Stromal cell of bone marrow (primary cell): ENCODE measurements at regions not wholly inside any gene's neighbourhood (a gene's known extent, or its start where the extent isn't known, plus 50 kb on each side); places are given as distances from the start of the nearest gene placed in this dataset.

Experiments used
- DNase-seq: peaks from one replicate; pipeline ENCODE4 v3.0.0-alpha.2; 2012; ENCODE audit warnings: low read depth

DNA sequence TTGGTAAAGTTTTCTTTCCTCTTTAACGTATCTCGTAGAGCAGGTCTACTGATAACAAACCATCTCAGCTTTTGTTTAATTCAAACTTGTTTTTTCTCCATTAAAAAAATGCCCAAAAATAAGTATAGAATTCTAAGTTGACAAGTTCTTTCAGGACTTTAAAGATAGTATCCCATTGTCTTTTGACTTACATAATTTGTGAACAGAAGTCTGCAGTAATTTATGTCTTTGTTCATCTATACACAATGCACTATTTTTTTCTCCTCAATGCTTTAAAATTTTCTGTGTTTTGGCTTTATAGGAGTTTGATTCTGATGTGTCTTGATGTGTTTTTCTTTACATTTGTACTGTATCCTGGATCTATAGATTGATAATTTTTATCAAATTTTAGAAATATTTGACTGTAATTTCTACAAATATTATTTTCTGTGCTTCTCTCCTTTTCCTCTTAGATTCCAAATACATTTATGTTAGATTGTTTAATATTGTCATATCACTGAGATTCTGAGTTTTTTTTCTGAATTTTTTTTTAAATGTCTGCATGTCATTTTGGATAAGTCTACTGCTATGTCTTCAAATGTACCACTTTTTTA, 143.3 kb downstream of the FTCDNL1 start:
- DNase-seq = no peak

DNA sequence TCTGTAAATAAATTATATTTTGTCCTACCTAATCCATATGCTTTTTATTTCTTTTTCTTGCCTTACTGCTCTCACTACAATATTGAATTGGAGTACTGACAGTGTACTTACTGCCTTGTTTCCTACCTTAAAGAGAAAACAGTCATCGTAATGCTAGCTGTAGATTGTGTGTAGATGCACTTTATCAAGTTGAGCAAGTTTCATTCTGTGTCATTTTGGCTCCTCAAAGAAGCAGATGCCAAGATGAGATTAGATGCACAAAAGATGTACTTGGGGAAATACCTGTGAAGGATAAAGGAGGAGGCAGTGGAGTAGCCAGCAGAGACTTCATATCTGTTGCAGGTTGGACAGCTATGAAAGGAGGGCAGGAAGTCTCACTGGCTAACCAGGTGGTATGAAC, 145.5 kb downstream of the FTCDNL1 start:
- no peak for DNase-seq

DNA sequence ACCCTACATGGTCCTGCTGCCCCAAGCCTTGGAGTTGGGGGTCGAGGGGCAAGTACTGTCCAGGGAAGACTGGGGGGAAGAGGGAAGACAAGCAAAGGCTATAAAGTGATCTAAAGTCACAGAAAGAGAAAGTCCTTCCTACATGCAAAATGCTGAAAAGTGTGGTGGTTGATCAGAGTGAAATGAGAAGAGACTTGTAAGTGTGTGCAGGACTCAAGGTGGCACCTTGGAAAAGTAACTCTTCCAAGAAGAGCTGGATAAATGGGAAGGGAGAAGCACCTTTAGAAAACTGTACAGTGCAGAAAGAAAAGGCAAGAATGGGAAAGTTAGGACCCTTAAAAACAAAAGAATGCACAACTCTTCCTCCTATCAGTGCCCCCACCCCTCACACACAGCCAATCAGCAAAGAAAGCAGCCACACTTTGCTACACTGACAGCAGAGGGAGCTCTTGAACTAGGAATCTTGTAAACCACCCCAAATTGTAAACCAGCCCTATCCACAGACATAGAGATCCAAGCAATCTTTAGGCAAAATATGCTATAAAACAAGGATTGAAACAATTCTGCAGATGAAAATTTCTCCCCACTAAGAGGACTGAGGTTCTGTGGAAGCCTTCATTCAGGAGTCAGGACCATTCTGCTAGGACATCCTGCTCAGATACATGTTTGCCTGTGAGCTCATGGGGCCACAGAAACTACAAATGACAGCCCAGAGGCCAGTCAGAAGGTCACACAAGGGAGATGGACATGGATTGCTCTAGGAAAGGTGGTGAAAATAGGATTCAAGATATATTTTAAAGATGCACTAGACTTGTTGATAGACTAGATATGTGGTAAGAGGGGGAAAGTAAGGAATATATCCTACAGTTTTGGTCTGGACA, 146.4 kb downstream of the FTCDNL1 start:
- peak; percentile 22 for DNase-seq

DNA sequence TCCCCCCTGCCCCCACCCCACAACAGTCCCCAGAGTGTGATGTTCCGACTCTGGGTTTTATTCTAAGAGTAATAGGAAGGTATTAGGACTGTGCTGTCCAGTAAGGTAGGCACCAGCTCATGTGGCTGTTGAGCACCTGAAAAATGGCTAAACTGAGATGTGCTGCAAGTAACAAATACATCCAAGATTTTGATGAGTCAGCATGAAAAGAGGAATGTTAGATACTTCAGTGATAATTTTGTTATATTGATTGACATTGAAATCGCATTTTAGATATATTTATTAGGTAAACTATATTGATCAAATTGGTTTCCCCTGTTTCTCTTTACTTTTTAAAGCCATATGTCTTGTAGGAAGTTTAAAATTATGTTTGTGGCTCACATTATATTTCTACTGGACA, 147.8 kb downstream of the FTCDNL1 start:
- no peak for DNase-seq

DNA sequence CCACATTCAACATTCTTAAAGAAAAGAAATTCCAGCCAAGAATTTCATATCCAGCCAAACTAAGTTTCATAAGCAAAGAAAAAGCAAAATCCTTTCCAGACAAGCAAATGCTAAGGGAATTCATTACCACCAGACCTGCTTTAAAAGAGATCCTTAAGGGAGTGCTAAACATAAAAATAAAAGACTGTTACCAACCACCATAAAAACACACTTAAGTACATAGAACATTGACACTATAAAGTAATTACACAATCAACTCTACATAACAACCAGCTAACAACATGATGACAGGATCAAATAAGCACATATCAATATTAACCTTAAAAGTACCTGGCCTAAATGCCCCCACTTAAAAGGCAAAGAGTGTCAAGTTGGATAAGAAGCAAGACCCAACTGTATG, 153.5 kb downstream of the FTCDNL1 start:
- no peak for DNase-seq

DNA sequence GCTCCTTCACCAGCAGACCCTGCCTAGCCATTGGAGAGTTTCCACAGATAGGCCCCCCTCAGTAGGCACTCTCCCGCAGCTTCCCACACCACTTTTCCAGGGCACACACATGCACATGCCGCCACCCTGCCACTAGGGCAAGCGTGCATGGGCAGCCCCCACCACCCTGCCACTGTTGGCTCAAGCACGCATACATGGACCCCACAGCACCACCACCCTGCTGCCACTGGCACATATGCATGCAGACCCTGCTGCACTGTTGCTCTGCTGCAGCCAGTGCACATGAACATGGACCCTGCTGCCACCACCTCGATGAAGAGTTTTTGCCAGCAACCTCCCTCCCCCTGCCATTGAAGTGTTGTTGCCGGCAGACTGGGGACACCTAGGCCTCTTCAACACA, 154.9 kb downstream of the FTCDNL1 start:
- DNase-seq = no peak

DNA sequence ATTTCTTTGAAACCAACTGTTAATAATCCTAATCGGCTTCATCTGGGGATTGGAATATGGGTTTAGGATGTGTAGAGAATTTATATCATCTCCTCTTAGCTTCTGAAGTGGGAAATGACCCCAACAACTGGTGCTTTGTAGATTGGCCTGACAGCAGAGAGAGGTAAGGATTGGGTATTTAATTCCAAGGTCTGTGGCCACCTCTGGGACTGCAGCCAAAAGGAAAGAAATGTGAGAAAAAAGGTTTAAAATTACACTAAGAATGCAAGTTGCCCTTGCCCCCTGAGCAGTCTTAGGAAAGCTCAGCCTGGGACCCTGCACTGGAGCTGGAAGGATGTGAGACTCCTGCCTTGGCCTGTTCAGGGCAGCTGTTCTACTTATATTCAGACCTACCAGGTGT, 157.1 kb downstream of the FTCDNL1 start:
- DNase-seq = no peak

DNA sequence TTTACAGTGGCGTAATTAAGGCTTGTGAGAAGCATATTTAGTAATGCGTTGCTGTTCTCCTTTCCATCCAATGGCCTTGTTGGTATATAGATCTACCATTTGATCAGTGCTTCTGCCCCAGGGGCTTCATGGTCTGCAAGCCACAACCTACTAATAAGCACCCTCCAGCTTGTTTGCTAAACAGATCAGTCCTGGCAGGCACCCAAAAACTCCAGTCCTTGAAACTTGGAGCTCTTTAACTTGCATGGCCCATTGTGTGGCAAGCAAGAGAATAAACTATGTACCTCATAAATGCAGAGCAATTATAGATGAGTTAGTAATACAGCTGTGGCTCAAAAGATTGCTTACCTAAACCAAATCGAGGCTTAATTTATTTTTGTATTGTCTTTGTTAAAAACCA, 158.5 kb downstream of the FTCDNL1 start:
- DNase-seq = no peak

DNA sequence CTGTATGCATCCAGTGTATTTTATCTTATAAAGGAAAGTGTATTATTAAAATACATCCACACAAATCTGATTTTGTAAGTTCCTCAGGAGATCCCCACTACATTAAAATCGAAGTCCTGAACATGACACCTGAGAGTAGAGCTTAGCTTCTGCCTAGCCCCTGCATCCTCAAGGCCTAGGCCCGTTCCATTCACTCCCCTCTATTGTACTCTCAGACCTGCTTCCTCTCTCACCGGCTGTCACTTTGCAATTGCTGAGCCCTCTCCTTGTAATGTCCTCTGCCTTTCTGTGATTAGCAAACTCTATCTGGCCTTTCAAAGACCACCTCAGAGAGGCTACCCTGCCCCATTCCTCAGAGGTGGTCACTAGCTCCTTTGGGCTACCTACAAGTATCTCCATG, 160.8 kb downstream of the FTCDNL1 start:
- no peak for DNase-seq

DNA sequence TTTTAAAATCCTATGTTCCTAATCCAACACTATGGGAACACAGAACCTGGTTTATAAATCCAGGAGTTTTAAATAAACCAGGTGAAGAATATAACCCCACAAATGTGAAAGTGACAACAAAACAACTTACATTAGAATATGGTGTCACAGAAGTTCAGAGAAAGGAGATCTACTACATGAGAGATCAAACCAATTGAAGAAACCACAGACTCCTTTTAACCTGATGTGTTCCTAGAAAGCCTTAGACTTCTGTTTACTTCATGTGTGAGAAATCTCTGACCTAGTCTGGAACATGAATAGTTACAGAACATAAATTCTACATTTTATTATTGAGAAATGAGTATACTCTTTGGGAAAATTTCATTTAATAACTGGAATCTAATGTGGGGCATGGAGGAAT, 165.3 kb downstream of the FTCDNL1 start:
- no peak for DNase-seq

DNA sequence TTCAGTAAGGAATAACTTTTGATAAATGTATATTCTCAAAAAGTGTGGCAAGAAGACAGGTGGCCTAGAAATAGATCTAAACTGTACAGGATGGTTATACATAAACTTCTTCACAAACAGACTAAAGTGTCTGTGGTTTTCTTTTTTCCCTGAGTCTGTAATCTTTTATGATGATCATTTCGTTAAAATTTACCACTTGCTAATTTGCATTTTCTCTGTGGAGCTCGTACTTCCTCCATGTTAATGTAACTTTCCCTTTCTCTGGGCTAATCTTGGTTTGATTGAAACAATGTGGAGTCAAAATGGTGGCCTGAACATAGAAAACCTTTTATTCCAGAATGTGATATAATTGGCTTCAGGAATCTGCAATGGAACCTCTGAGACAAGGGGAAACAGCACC, 166.2 kb downstream of the FTCDNL1 start:
- no peak for DNase-seq

DNA sequence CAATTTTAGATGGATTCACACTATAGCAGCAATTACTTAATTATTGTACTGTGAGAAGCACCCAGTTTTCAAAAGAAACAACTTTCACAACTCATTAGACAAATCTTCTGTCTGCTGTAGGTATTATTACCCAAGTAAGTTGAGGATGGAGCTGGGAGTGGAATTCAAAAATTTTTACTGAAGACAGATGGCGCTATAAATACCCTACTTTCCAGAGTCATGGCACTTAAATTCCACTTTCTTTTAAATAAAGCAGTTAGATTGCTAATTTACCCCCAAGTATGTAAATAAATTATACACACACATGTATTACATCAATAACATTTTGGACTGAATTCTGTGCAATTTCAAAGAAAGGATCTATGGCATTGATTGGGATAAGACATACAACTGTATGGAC, 166.8 kb downstream of the FTCDNL1 start:
- DNase-seq = no peak

DNA sequence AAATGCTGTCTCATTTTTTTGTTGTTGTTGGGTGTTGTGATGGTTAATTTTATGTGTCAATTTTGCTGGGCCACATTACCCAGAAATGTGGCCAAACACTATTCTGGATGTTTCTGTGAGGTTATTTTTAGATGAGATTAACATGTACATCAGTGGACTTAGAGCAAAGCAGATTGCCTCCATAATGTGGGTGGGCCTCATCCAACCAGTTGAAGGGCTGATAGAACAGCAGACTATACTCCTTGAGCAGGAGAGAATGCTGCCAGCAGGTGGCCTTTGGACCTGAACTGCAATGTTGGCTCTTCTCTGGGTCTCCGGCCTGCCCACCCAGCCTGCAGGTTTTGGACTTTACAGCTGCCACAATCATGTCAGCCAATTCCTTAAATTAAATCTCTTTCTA, 169.0 kb downstream of the FTCDNL1 start:
- no peak for DNase-seq

DNA sequence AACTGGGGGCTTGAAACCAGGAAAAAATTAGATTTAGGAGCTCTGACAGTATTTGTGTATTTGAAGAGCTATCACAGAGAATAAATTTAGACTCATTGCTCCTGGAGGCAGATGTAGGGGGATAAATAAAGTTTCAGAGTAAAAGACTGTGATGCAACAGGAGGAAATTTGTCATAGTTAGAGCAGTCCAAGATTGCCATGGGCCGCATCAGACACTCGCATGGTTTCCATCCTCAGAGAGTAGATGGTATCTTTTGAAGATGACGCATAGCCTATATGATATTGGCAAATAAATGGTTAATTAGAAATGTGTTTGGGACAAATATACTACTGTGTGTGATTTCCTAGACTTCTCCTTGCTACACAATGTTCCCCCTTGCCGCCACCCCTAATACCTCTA, 170.5 kb downstream of the FTCDNL1 start:
- DNase-seq = no peak

DNA sequence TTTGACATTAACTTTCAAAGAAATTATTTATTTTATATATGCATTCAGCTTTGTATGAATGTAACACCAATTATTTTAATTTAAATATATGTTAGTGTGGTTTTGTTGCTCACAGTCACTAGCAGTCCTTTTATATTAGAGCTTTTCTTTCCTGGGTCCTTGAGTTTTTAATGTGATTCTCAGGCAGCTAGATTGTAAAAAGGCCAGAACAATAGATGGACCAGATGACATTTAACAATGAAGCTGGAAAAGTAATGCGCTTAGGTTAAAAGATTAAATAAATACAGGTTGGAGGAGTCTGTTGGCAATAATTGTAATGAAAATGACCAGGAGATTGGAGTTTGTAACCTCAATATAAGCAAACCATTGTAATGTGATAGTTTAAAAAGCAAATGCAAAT, 171.1 kb downstream of the FTCDNL1 start:
- no peak for DNase-seq

DNA sequence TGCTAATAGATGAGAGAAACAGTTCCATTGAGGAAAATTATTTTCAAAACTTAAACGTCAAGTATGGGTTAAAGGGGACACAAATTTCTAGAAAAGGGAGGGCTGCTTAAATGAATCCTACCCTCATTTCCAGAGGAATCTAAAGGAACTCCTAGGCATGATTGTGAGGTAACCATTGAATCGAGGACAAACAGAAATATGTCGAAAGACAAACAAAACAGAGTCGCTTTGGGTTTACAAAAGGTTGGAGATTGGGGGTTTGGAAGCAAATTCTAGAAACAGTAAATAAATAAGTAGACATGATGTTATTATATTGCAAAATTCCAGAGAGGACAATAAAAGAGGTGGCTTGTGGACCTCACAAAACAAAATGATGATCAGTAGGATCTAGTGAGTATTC, 173.1 kb downstream of the FTCDNL1 start:
- DNase-seq = no peak

DNA sequence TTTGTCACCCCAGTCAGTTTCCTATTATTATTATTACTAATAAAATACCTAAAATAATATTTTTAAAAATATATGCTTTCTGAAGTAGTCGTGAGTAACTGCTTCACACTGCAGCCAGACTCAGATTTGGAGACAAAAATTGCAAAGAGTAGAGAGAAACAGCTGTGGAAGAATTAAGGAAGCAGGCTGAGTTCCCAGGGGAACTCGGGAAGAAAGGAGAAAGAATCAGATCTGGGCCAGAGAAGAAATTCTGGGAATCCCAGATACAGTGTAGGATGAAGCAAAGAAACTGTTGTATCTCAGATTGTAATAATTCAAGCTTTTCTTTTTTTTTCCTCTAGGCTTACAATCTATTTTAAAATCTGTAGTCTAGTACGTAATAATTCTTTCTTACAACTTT, 182.3 kb downstream of the FTCDNL1 start:
- DNase-seq = peak; percentile 6

DNA sequence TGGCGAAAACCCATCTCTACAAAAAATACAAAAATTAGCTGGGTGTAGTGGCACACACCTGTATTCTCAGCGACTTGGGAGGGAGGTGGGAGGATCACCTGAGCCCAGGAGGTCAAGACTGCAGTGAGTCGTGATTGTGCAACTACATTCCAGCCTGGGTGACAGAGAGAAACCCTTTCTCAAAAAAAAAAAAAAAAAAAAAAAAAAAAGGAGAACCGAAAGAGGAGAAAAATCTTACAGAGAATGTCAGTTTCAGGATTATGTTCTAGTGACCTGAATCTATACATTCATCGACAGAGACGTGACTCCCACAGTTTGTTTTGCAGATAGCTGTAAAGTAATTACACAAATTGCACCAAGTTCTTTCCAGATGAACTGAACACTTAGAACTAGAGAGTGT, 187.8 kb downstream of the FTCDNL1 start:
- DNase-seq = no peak

DNA sequence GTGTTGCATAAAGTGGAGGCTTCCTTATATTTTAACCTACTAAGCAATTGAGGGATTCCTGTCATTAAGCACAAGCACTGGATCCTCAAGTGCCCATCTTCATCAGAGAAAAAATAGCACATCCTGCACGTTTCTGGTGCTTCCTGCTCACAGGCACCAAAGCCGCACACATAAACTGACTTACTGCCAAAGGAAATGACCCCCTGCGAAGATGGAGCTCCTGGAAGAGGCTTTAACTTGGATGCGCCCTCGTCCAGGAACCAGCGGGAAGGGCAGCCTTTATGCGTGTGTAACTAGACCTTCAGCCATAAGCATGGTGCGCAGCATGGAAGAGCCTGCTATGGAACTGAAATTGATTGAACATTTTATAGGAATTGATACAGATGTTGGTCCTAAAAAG, 188.7 kb downstream of the FTCDNL1 start:
- no peak for DNase-seq

DNA sequence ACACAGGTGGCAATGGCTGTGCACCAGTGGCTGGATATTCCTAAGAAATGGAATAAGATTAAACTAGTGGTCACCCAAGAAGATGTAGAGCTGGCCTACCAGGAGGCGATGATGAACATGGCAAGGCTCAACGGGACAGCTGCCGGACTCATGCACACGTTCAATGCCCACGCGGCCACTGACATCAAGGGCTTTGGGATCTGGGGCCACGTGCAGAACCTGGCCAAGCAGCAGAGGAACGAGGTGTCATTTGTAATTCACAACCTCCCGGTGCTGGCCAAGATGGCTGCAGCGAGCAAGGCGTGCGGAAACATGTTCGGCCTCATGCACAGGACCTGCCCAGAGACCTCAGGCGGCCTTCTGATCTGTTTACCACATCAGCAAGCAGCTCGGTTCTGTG, 190.8 kb downstream of the FTCDNL1 start:
- DNase-seq = no peak

DNA sequence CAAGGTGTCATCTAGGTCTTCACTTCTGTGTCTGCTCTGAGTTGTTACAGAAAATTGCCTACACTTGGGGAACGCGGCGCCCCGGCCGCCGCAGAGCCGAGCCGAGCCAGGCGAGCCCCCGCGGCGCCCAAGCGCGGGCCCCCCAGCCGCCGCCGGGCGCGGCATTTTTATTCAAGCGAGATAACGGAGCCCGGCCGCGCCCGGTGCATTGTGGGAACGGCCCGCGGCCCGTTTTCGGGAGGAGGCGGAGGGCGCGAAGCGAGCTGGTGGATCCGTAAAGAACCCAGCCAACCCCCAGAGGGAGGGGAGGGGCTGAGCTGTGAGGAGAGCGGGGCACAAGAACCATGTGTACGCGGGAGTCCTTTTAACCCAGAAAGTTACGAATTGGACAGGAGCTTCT, 191.8 kb downstream of the FTCDNL1 start:
- peak; percentile 9 for DNase-seq

DNA sequence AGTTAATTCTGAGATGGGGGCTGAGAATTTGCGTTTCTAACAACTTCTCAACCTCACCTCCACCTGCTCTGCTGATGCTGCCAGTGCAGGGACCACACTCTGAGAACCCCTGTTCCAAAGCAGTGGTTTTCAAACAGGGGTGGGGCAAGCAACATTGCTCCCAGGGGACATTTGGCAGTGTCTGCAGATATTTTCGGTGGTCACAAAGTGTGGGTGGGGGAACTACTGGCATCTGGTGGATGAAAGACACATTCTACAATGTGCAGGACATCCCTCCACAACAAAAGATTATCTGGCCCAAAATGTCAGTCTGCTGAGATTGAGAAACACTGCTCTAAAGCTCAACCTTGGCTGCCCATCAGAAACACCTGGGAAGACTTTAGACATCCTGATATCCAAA, 188.7 kb upstream of the SATB2 start:
- DNase-seq = no peak

DNA sequence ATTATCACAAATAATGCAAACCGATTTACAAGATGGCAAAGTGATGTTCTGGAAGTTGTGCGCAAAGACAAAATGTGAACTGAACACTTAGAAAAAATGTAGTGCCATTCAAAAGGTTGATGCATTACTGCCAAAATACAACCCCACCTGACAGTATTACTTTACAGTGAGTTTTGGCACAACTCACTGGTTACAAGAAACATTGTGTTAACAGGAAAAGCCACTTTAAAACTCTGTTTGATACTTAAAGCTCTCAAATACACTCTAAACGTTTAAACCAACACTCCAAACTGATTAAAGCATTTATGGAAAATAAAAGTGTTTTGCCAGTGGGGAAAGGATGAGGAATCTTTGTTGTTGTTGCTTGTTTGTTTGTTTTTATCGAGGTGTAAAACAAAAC, 173.4 kb upstream of the SATB2 start:
- DNase-seq = no peak

DNA sequence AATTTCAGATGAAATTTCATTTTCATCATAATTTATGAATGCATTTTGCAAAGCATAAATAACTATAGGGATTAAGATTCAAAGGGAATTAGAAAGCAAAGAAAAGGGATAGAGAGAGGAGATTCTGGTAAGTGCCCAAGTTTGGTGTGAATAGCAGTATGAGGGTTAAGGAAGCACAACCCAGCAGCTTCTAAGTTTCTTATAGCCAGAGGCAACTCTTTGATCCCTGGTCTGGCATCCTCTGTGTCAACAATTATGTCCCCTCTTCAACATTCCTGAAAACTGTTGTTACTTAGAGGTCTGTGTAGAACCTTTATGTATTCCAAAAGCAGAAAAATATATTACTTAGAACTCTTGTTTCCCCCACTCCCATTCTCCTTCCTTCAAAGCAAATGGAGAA, 171.6 kb upstream of the SATB2 start:
- DNase-seq = no peak
